H1 (cell line): ENCODE measurements at regions not wholly inside any gene's neighbourhood (a gene's known extent, or its start where the extent isn't known, plus 50 kb on each side); places are given as distances from the start of the nearest gene placed in this dataset.

ENCODE experiments used
- POLR2A ChIP-seq, 2 experiments: IDR thresholded peaks; 1 replicate in 1 of 2; 2 replicates in 1 of 2; pipeline ENCODE4 v1.6.1; 2011; ENCODE audit warnings: low read depth in 2 of 2, low read length in 2 of 2, mild to moderate bottlenecking in 2 of 2; ENCODE audit errors: control extremely low read depth in 1 of 2
- SP1 ChIP-seq: IDR thresholded peaks from 2 replicates; pipeline ENCODE4 v1.6.1; 2011; ENCODE audit warnings: low read depth, low read length
- TBP ChIP-seq: IDR thresholded peaks from 2 replicates; pipeline ENCODE4 v1.6.1; 2011; ENCODE audit warnings: low read depth, low read length, improper control_type of control experiment
- YY1 ChIP-seq: IDR thresholded peaks from 2 replicates; pipeline ENCODE4 v1.6.1; 2011; ENCODE audit warnings: low read depth, mild to moderate bottlenecking, low read length
- ZNF274 ChIP-seq: IDR thresholded peaks from 2 replicates; pipeline ENCODE4 v1.7.0; 2012; ENCODE audit warnings: low read length, borderline replicate concordance; ENCODE audit errors: extremely low read depth
- TF ChIP-seq, protein P1 (sequence below), 3 experiments: IDR thresholded peaks; 1 replicate in 2 of 3; 2 replicates in 1 of 3; pipeline versions ENCODE4 v1.5.1 to v1.6.1; 2011; ENCODE audit warnings: low read length in 3 of 3, mild to moderate bottlenecking in 3 of 3, inconsistent platforms in 2 of 3, low read depth in 1 of 3, moderate library complexity in 1 of 3; ENCODE audit not compliant: insufficient read depth in 1 of 3; ENCODE audit errors: control extremely low read depth in 1 of 3

DNA sequence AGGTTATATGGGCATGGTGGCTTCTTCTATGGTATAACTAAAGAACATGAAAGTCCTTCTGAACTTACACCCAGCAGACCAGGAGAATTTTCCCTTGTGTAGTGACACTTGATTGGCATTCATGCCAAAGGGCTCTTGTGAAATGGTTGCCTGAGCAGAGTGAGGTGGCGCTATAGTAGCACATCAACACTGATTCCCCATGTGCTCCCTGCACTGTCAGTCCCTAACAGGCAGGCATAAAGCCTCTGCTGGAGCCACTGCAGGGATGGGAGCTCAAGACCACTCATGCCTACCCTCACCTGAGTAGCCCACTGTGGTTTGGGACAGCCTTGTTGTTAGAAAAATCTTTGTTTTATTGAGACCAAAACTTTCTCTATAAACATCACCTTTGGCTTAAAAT, 92.6 kb upstream of the LIN7C start:
- TF ChIP-seq POLR2A (IDR thresholded peaks at IDR 0.05; ENCODE audit: control extremely low read depth in 1 of 2, low read depth in 2 of 2, low read length in 2 of 2) (no peak), TBP (no peak), SP1 (no peak), ZNF274 (no peak), YY1 (peak; percentile 41; the same call in 1 of the 2 replicates)
- TF ChIP-seq, protein P1, sequence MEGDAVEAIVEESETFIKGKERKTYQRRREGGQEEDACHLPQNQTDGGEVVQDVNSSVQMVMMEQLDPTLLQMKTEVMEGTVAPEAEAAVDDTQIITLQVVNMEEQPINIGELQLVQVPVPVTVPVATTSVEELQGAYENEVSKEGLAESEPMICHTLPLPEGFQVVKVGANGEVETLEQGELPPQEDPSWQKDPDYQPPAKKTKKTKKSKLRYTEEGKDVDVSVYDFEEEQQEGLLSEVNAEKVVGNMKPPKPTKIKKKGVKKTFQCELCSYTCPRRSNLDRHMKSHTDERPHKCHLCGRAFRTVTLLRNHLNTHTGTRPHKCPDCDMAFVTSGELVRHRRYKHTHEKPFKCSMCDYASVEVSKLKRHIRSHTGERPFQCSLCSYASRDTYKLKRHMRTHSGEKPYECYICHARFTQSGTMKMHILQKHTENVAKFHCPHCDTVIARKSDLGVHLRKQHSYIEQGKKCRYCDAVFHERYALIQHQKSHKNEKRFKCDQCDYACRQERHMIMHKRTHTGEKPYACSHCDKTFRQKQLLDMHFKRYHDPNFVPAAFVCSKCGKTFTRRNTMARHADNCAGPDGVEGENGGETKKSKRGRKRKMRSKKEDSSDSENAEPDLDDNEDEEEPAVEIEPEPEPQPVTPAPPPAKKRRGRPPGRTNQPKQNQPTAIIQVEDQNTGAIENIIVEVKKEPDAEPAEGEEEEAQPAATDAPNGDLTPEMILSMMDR (IDR thresholded peaks at IDR 0.05; ENCODE audit: control extremely low read depth in 1 of 3, insufficient read depth in 1 of 3, low read depth in 1 of 3, low read length in 3 of 3), result peak; percentile 39 to 63 (median 61); a peak in 3 of 4 replicates
